Panc1 (cell line): ENCODE measurements at regions not wholly inside any gene's neighbourhood (a gene's known extent, or its start where the extent isn't known, plus 50 kb on each side); places are given as distances from the start of the nearest gene placed in this dataset.
"Not testable (repeated sequence)": the region's sequence is repeated elsewhere in the genome, so short reads cannot be mapped to it uniquely, and the experiment has no call there.

Experiments used
- ATAC-seq: fragments of 200-7000 bp; cut with Tn5 transposase; 2 replicates; pipeline ENCODE4 v1.9.1; 2020; ENCODE audit warnings: mild to moderate bottlenecking, moderate library complexity
- BruUV-seq: library from RNA; stranded (reverse); fragments of 400-500 nt; replicated peaks from 2 replicates; lab custom pipeline; 2021; lab: Mats Ljungman, UMichigan
- CTCF ChIA-PET: fragments of 300-600 bp; sonication (Branson Sonifier 250); formaldehyde crosslinking; loops from one replicate; lab custom pipeline; 2022; ENCODE audit warnings: antibody characterized with exemption; lab: Charles Lee
- POLR2A ChIA-PET: fragments of 300-600 bp; sonication (Branson Sonifier 250); formaldehyde crosslinking; loops from one replicate; lab custom pipeline; 2022; ENCODE audit warnings: antibody characterized with exemption; lab: Charles Lee
- DNase-seq: peaks from one replicate; pipeline ENCODE4 v3.0.0-alpha.2; 2010; ENCODE audit warnings: low read depth, low spot score
- H3K27ac ChIP-seq: 2 replicates; pipeline ENCODE4 v1.5.1; 2011; ENCODE audit warnings: mild to moderate bottlenecking, low read length, inconsistent platforms
- H3K27me3 ChIP-seq: fragments of 200-500 bp; sonication (Bioruptor generic); 2 replicates; pipeline ENCODE4 v1.6.0; 2014; ENCODE audit warnings: low read length, inconsistent platforms; ENCODE audit not compliant: control insufficient read depth, insufficient read depth
- H3K36me3 ChIP-seq: fragments of 200-500 bp; sonication (Bioruptor generic); 2 replicates; pipeline ENCODE4 v1.5.1; 2014; ENCODE audit warnings: inconsistent platforms, mild to moderate bottlenecking, low read length, moderate library complexity; ENCODE audit not compliant: control insufficient read depth, insufficient read depth
- H3K4me1 ChIP-seq: 2 replicates; pipeline ENCODE4 v1.5.1; 2011; ENCODE audit warnings: inconsistent platforms, mild to moderate bottlenecking, low read length, moderate library complexity; ENCODE audit not compliant: control insufficient read depth, insufficient read depth
- H3K4me3 ChIP-seq, 2 experiments: 2 replicates each; pipeline ENCODE4 v1.5.1; 2011 to 2012; ENCODE audit warnings: low read depth in 2 of 2, low read length in 2 of 2, mild to moderate bottlenecking in 2 of 2, inconsistent platforms in 1 of 2, moderate library complexity in 1 of 2
- H3K9me3 ChIP-seq: fragments of 200-500 bp; sonication (Bioruptor generic); 2 replicates; pipeline ENCODE4 v1.5.1; 2014; ENCODE audit warnings: low read depth, mild to moderate bottlenecking, inconsistent platforms, low read length, moderate library complexity; ENCODE audit not compliant: control insufficient read depth, insufficient read depth
- CTCF ChIP-seq: fragments of 450-650 bp; IDR thresholded peaks from 2 replicates; pipeline ENCODE4 v1.5.1; 2017; ENCODE audit warnings: mild to moderate bottlenecking
- POLR2AphosphoS5 ChIP-seq: IDR thresholded peaks from 2 replicates; pipeline ENCODE4 v1.6.1; 2012; ENCODE audit warnings: mild to moderate bottlenecking, low read depth, low read length, moderate library complexity
- REST ChIP-seq, 2 experiments: IDR thresholded peaks; 2 replicates each; pipeline ENCODE4 v1.6.1; 2011 to 2012; ENCODE audit warnings: low read depth in 2 of 2, control low read depth in 1 of 2, low read length in 1 of 2, mild to moderate bottlenecking in 1 of 2, moderate library complexity in 1 of 2; ENCODE audit not compliant: insufficient read depth in 1 of 2
- SIN3A ChIP-seq: IDR thresholded peaks from 2 replicates; pipeline ENCODE4 v1.6.1; 2012; ENCODE audit warnings: low read depth, mild to moderate bottlenecking, low read length, moderate library complexity, borderline replicate concordance; ENCODE audit not compliant: insufficient read depth
- TCF7L2 ChIP-seq: IDR thresholded peaks from 2 replicates; pipeline ENCODE4 v1.6.1; 2011; ENCODE audit warnings: mild to moderate bottlenecking, low read depth, low read length, inconsistent platforms
- in situ Hi-C: cut with HindIII; loops from 2 replicates; pipeline ENCODE4 v1.10.0; 2016; ENCODE audit warnings: low sequenced_read_pairs, low pct_unique_long_range_greater_than_20kb
- intact Hi-C: fragments of 100-400 bp; cut with micrococcal nuclease; formaldehyde crosslinking; loops from one replicate; pipeline ENCODE4 v1.10.0; 2022; ENCODE audit not compliant: unreplicated experiment

GRCh38 chr7:16963044-16963443 lies 81.3 kb upstream of the AGR3 start:
- CTCF ChIA-PET = no interaction called here
- no peaks in the 10 kb centered on the region for H3K27me3 ChIP-seq
- ATAC-seq (no peak), DNase-seq (no peak)
- TF ChIP-seq REST (IDR thresholded peaks at IDR 0.05; ENCODE audit: insufficient read depth in 1 of 2, low read depth in 2 of 2, low read length in 1 of 2) (no peak), CTCF (no peak), TCF7L2 (no peak), SIN3A (no peak), POLR2AphosphoS5 (no peak)
- POLR2A ChIA-PET = interaction anchor here (0.5 kb wide), 1 partner anchor 35 kb away, joined by 3 read pairs; no protein-coding TSS in a partner anchor
- H3K4me3 ChIP-seq = no peak overlapping the region
- BruUV-seq = no TSS peak
- H3K36me3 ChIP-seq = no peaks in the 10 kb centered on the region
- no peaks in the 10 kb centered on the region for H3K9me3 ChIP-seq
- in situ Hi-C loops (no loop called here), intact Hi-C loops (no loop called here)
- no peak overlapping the region for H3K27ac ChIP-seq
- H3K4me1 ChIP-seq = no peaks in the 10 kb centered on the region

DNA sequence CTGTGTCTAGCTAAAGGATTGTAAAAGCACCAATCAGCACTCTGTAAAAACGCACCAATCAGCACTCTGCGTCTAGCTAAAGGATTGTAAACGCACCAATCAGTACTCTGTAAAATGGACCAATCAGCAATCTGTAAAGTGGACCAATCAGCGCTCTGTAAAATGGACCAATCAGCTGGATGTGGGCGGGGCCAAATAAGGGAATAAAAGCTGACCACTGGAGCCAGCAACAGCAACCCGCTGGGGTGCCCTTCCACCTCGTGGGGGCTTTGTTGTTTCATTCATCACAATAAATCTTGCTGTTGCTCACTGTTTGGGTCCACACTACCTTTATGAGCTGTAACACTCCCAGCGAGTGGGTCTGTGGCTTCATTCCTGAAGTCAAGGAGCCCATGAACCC lies 83.9 kb upstream of the AGR3 start:
- H3K9me3 ChIP-seq, POLR2A ChIA-PET, DNase-seq, H3K4me1 ChIP-seq, BruUV-seq, H3K4me3 ChIP-seq, H3K27me3 ChIP-seq, in situ Hi-C loops, intact Hi-C loops, ATAC-seq, CTCF ChIA-PET, H3K36me3 ChIP-seq, H3K27ac ChIP-seq: not testable (repeated sequence)

DNA sequence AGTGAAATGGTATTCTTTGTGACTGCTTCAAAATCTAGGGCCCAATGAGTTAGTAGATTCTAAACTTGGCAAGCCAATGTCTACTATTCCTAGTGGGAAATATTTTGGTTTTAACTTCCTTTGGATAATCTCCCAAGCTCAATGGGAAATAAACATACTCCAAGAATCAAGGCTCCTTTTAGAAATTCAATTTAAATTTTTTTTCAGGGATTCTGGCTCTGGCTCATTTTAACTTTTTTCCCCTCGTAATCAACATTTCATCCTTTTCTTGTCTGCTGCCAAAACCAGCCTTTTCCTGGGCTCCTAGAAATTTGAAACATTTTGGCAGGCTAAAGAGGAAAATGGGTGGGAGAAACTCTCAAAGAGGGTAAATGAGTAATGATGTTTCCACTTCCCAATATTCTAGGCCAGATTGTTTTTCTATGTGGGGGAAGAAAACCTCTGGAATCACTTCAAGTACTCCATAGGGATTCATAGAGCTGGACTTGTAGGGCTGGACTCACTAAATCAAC lies 85.6 kb upstream of the AGR3 start:
- no peaks in the 10 kb centered on the region for H3K4me1 ChIP-seq
- ATAC-seq (no peak), DNase-seq (no peak)
- no peaks in the 10 kb centered on the region for H3K36me3 ChIP-seq
- TF ChIP-seq TCF7L2 (no peak), SIN3A (no peak), POLR2AphosphoS5 (no peak), CTCF (no peak)
- no peak overlapping the region for H3K4me3 ChIP-seq
- H3K27ac ChIP-seq = no peak overlapping the region
- no peaks in the 10 kb centered on the region for H3K27me3 ChIP-seq
- POLR2A ChIA-PET = interaction anchor here (0.6 kb wide), 1 partner anchor 44 kb away, joined by 3 read pairs; no protein-coding TSS in a partner anchor
- no TSS peak for BruUV-seq
- no peaks in the 10 kb centered on the region for H3K9me3 ChIP-seq
- intact Hi-C loops = no loop called here
- CTCF ChIA-PET = interaction anchor here (0.6 kb wide), 1 partner anchor 396 kb away, joined by 3 read pairs; no protein-coding TSS in a partner anchor
- in situ Hi-C loops = no loop called here
